HEK293T (cell line): ENCODE measurements at regions not wholly inside any gene's neighbourhood (a gene's known extent, or its start where the extent isn't known, plus 50 kb on each side); places are given as distances from the start of the nearest gene placed in this dataset.

ENCODE experiments used
- ARNT ChIP-seq: fragments of 450-650 bp; IDR thresholded peaks from 2 replicates; pipeline ENCODE4 v1.6.1; 2017; ENCODE audit warnings: mild to moderate bottlenecking
- BHLHE40 ChIP-seq: fragments of 450-650 bp; IDR thresholded peaks from 2 replicates; pipeline ENCODE4 v1.6.1; 2016; ENCODE audit warnings: mild to moderate bottlenecking, moderate library complexity, borderline replicate concordance
- CTBP1 ChIP-seq: fragments of 450-650 bp; IDR thresholded peaks from 2 replicates; pipeline ENCODE4 v1.6.1; 2016; ENCODE audit warnings: borderline replicate concordance
- ELF4 ChIP-seq: fragments of 450-650 bp; IDR thresholded peaks from 2 replicates; pipeline ENCODE4 v1.6.1; 2017; ENCODE audit warnings: antibody characterized with exemption
- FOXA1 ChIP-seq: fragments of 450-650 bp; IDR thresholded peaks from 2 replicates; pipeline ENCODE4 v1.6.1; 2016; ENCODE audit warnings: mild to moderate bottlenecking
- FOXK2 ChIP-seq: fragments of 450-650 bp; IDR thresholded peaks from 2 replicates; pipeline ENCODE4 v1.6.1; 2016; ENCODE audit warnings: mild to moderate bottlenecking
- FOXM1 ChIP-seq: fragments of 450-650 bp; IDR thresholded peaks from 2 replicates; pipeline ENCODE4 v1.6.1; 2017; ENCODE audit warnings: mild to moderate bottlenecking, borderline replicate concordance
- HDGF ChIP-seq: fragments of 450-650 bp; IDR thresholded peaks from 2 replicates; pipeline ENCODE4 v1.6.1; 2017; ENCODE audit warnings: antibody characterized with exemption, borderline replicate concordance
- LEF1 ChIP-seq: fragments of 450-650 bp; IDR thresholded peaks from 2 replicates; pipeline ENCODE4 v1.6.1; 2017; ENCODE audit warnings: mild to moderate bottlenecking, borderline replicate concordance
- SP1 ChIP-seq: fragments of 450-650 bp; IDR thresholded peaks from 2 replicates; pipeline ENCODE4 v1.6.1; 2017
- SUZ12 ChIP-seq: fragments of 450-650 bp; IDR thresholded peaks from 2 replicates; pipeline ENCODE4 v1.6.1; 2016; ENCODE audit warnings: mild to moderate bottlenecking
- TARDBP ChIP-seq: fragments of 450-650 bp; IDR thresholded peaks from 2 replicates; pipeline ENCODE4 v1.6.1; 2016
- ZNF384 ChIP-seq: fragments of 450-650 bp; IDR thresholded peaks from 2 replicates; pipeline ENCODE4 v1.6.1; 2016
- TF ChIP-seq, protein P1 (sequence below): fragments of 450-650 bp; IDR thresholded peaks from 2 replicates; pipeline ENCODE4 v1.6.1; 2016

GRCh38 chr2:5285872-5286769 is 406.1 kb upstream of the SOX11 start:
- TF ChIP-seq BHLHE40 (no peak), TARDBP (no peak), SP1 (no peak), CTBP1 (no peak), ELF4 (no peak), FOXA1 (no peak), SUZ12 (no peak), ARNT (no peak), FOXK2 (no peak), LEF1 (no peak), FOXM1 (no peak), ZNF384 (no peak), HDGF (no peak)
- TF ChIP-seq, protein P1, sequence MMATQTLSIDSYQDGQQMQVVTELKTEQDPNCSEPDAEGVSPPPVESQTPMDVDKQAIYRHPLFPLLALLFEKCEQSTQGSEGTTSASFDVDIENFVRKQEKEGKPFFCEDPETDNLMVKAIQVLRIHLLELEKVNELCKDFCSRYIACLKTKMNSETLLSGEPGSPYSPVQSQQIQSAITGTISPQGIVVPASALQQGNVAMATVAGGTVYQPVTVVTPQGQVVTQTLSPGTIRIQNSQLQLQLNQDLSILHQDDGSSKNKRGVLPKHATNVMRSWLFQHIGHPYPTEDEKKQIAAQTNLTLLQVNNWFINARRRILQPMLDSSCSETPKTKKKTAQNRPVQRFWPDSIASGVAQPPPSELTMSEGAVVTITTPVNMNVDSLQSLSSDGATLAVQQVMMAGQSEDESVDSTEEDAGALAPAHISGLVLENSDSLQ, result no peak
